GM12878 (cell line): ENCODE measurements at regions not wholly inside any gene's neighbourhood (a gene's known extent, or its start where the extent isn't known, plus 50 kb on each side); places are given as distances from the start of the nearest gene placed in this dataset.

Source experiments
- ATAC-seq: fragments of 200-7000 bp; cut with Tn5 transposase; 3 replicates; pipeline ENCODE4 v1.9.1; 2020; ENCODE audit warnings: mild to moderate bottlenecking, moderate library complexity
- BruUV-seq: library from RNA; stranded (reverse); fragments of 400-500 nt; replicated peaks from 2 replicates; lab custom pipeline; 2021; lab: Mats Ljungman, UMichigan
- CTCF ChIA-PET: fragments of 300-600 bp; sonication (Branson Sonifier 250); formaldehyde crosslinking; extraction: SDS; loops from one replicate; lab custom pipeline; 2021; ENCODE audit warnings: inconsistent platforms; lab: Yijun Ruan, JAX
- POLR2A ChIA-PET: fragments of 350-600 bp; formaldehyde crosslinking; extraction: SDS; loops from one replicate; lab custom pipeline; 2021; ENCODE audit warnings: inconsistent platforms; lab: Charles Lee
- RAD21 ChIA-PET: fragments of 300-600 bp; sonication (Branson Sonifier 250); formaldehyde crosslinking; loops from one replicate; lab custom pipeline; 2023; ENCODE audit warnings: antibody characterized with exemption; ENCODE audit not compliant: unreplicated experiment; lab: Charles Lee
- SMC1A ChIA-PET: fragments of 300-600 bp; sonication (Branson Sonifier 250); formaldehyde crosslinking; loops from one replicate; lab custom pipeline; 2023; ENCODE audit not compliant: unreplicated experiment, uncharacterized antibody; lab: Charles Lee
- DNase-seq: peaks from one replicate; pipeline ENCODE4 v3.0.0-alpha.2; 2011; ENCODE audit warnings: low read depth, low spot score
- FAIRE-seq: peaks from 3 replicates; lab custom pipeline; 2011; peaks lifted over from hg19 to GRCh38; lab: Jason Lieb, UNC
- H2AFZ ChIP-seq: 2 replicates; pipeline ENCODE4 v1.6.0; 2011; ENCODE audit warnings: low read depth, low read length, control low read depth; ENCODE audit not compliant: control insufficient read depth
- H3K27ac ChIP-seq: 2 replicates; pipeline ENCODE4 v1.5.1; 2011; ENCODE audit warnings: control low read depth; ENCODE audit not compliant: control insufficient read depth, insufficient read depth
- H3K27me3 ChIP-seq, 2 experiments: replicated peaks in 1 of 2; 2 replicates each; pipeline versions ENCODE4 v1.6.0 to v1.6.1; 2011; ENCODE audit warnings: low read length in 1 of 2; ENCODE audit not compliant: control insufficient read depth in 2 of 2, insufficient read depth in 2 of 2
- H3K36me3 ChIP-seq, 2 experiments: 2 replicates each; pipeline ENCODE4 v1.5.1; 2011; ENCODE audit warnings: low read length in 1 of 2; ENCODE audit not compliant: control insufficient read depth in 2 of 2, insufficient read depth in 2 of 2
- H3K4me1 ChIP-seq: 2 replicates; pipeline ENCODE4 v1.6.1; 2011; ENCODE audit warnings: mild to moderate bottlenecking, low read length, moderate library complexity, mixed read lengths; ENCODE audit not compliant: control insufficient read depth, insufficient read depth
- H3K4me2 ChIP-seq: 2 replicates; pipeline ENCODE4 v1.6.0; 2011; ENCODE audit warnings: control low read depth; ENCODE audit not compliant: control insufficient read depth, insufficient read depth
- H3K4me3 ChIP-seq: fragments of 200-600 bp; sonication (generic); 2 replicates; pipeline ENCODE4 v1.5.1; 2016
- H3K79me2 ChIP-seq: 2 replicates; pipeline ENCODE4 v1.6.0; 2011; ENCODE audit warnings: low read length; ENCODE audit not compliant: control insufficient read depth, insufficient read depth
- H3K9ac ChIP-seq: 2 replicates; pipeline ENCODE4 v1.8.0; 2011; ENCODE audit warnings: low read length, control low read depth, mixed read lengths; ENCODE audit not compliant: control insufficient read depth, insufficient read depth
- H3K9me3 ChIP-seq: replicated peaks from 3 replicates; pipeline ENCODE4 v1.5.1; 2011; ENCODE audit warnings: mild to moderate bottlenecking, low read length; ENCODE audit not compliant: control insufficient read depth, insufficient read depth
- H4K20me1 ChIP-seq: 2 replicates; pipeline ENCODE4 v1.6.0; 2011; ENCODE audit not compliant: control insufficient read depth, insufficient read depth
- GABPA ChIP-seq: IDR thresholded peaks from 2 replicates; pipeline ENCODE4 v1.6.1; 2014; ENCODE audit warnings: antibody characterized with exemption, low read depth, mild to moderate bottlenecking, inconsistent platforms
- HDGF ChIP-seq: fragments of 450-650 bp; IDR thresholded peaks from 2 replicates; pipeline ENCODE4 v1.6.1; 2016; ENCODE audit warnings: antibody characterized with exemption
- JUNB ChIP-seq: IDR thresholded peaks from 2 replicates; pipeline ENCODE4 v1.6.1; 2016; ENCODE audit warnings: antibody characterized with exemption, mild to moderate bottlenecking
- KDM1A ChIP-seq: fragments of 200-600 bp; sonication (generic); IDR thresholded peaks from 2 replicates; pipeline ENCODE4 v1.6.1; 2016; ENCODE audit warnings: borderline replicate concordance
- MEF2B ChIP-seq: fragments of 450-650 bp; IDR thresholded peaks from 2 replicates; pipeline ENCODE4 v1.6.1; 2018; ENCODE audit warnings: mild to moderate bottlenecking, moderate library complexity; ENCODE audit not compliant: partially characterized antibody, poor library complexity, severe bottlenecking
- MTA2 ChIP-seq: fragments of 450-650 bp; IDR thresholded peaks from 2 replicates; pipeline ENCODE4 v1.6.1; 2016; ENCODE audit warnings: low read depth, mild to moderate bottlenecking, moderate library complexity
- NR2F1 ChIP-seq: fragments of 450-650 bp; conservative IDR thresholded peaks from 2 replicates; pipeline ENCODE4 v1.6.1; 2017; ENCODE audit warnings: mild to moderate bottlenecking
- NRF1 ChIP-seq: conservative IDR thresholded peaks from 2 replicates; pipeline ENCODE4 v1.6.1; 2011; ENCODE audit warnings: mild to moderate bottlenecking, low read depth, low read length, improper control_type of control experiment
- POLR2AphosphoS2 ChIP-seq: IDR thresholded peaks from 2 replicates; pipeline ENCODE4 v1.6.1; 2011; ENCODE audit warnings: low read depth, mild to moderate bottlenecking, low read length, improper control_type of control experiment, moderate library complexity
- POLR2AphosphoS5 ChIP-seq: IDR thresholded peaks from 2 replicates; pipeline ENCODE4 v1.6.1; 2011; ENCODE audit warnings: mild to moderate bottlenecking, low read length, inconsistent platforms
- RAD51 ChIP-seq: fragments of 450-650 bp; IDR thresholded peaks from 2 replicates; pipeline ENCODE4 v1.6.1; 2016; ENCODE audit warnings: moderate library complexity, mild to moderate bottlenecking, inconsistent platforms
- RBBP5 ChIP-seq: fragments of 200-600 bp; sonication (generic); conservative IDR thresholded peaks from 2 replicates; pipeline ENCODE4 v1.6.1; 2016
- RELB ChIP-seq: fragments of 450-650 bp; IDR thresholded peaks from 2 replicates; pipeline ENCODE4 v1.6.1; 2017; ENCODE audit warnings: low read depth, mild to moderate bottlenecking, moderate library complexity
- SIX5 ChIP-seq: IDR thresholded peaks from 2 replicates; pipeline ENCODE4 v1.6.1; 2011; ENCODE audit warnings: mild to moderate bottlenecking, low read depth, low read length, moderate library complexity; ENCODE audit not compliant: severe bottlenecking
- STAT3 ChIP-seq: IDR thresholded peaks from 2 replicates; pipeline ENCODE4 v1.6.1; 2011; ENCODE audit warnings: low read depth, low read length, improper control_type of control experiment
- WRNIP1 ChIP-seq: IDR thresholded peaks from 2 replicates; pipeline ENCODE4 v1.6.1; 2011; ENCODE audit warnings: low read depth, low read length, improper control_type of control experiment, borderline replicate concordance
- ZNF217 ChIP-seq: fragments of 450-650 bp; IDR thresholded peaks from 2 replicates; pipeline ENCODE4 v1.6.1; 2017; ENCODE audit warnings: antibody characterized with exemption, mild to moderate bottlenecking
- WGBS: methylation state at CpG from one replicate; pipeline ENCODE4 v1.1.6; 2016; ENCODE audit warnings: low lambda C conversion rate; ENCODE audit not compliant: insufficient replicate concordance, insufficient coverage; ENCODE audit errors: missing lambda C conversion rate; 5-methylcytosine and 5-hydroxymethylcytosine counted together
- in situ Hi-C: fragments of 300-500 bp; cut with MboI; formaldehyde crosslinking; loops from 9 replicates; pipeline ENCODE4 v1.14.3; 2018; ENCODE audit warnings: mixed read lengths
- intact Hi-C: fragments of 100-400 bp; cut with micrococcal nuclease; formaldehyde crosslinking; loops from one replicate; pipeline ENCODE4 v1.14.2; 2022; ENCODE audit not compliant: unreplicated experiment
- TF ChIP-seq, protein P1 (sequence below): fragments of 450-650 bp; IDR thresholded peaks from 2 replicates; pipeline ENCODE4 v1.6.1; 2016; ENCODE audit warnings: mild to moderate bottlenecking
- TF ChIP-seq, protein P2 (sequence below): IDR thresholded peaks from 2 replicates; pipeline ENCODE4 v1.6.1; 2012; ENCODE audit warnings: improper control_type of control experiment, low read depth, low read length; ENCODE audit not compliant: insufficient replicate concordance

DNA sequence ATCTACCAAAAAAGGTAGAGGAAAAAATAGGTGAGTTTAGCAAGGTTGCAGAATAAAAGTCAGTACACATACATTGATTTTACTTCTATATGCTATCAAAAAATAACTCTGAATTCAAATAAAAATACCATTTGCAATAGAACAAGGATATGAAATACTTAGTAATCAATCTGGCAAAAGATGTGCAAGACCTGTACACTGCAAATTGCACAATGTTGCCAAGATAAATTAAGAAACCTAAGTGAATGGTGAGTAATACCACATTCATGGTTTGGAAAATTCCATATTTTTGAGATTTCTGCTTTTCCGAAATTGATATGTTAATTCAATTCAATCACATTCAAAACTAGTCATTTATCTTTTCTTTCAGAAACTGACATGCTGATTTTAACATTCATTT is 464.8 kb downstream of the EPHA3 start:
- Histone ChIP-seq H3K27ac (no peak overlapping the region), H2AFZ (no peak overlapping the region), H3K4me1 (no peaks in the 10 kb centered on the region), H3K79me2 (no peaks in the 10 kb centered on the region), H3K9me3 (no peaks in the 10 kb centered on the region), H4K20me1 (no peaks in the 10 kb centered on the region), H3K9ac (no peak overlapping the region), H3K4me2 (no peak overlapping the region), H3K36me3 (no peaks in the 10 kb centered on the region), H3K4me3 (no peak overlapping the region), H3K27me3 (no peaks in the 10 kb centered on the region)
- intact Hi-C loops (no loop called here), in situ Hi-C loops (no loop called here)
- BruUV-seq: no TSS peak
- 0% methylated on average over 1 of the region's 1 CpG for WGBS
- FAIRE-seq (no peak), DNase-seq (no peak), ATAC-seq (no peak)
- no peak for TF ChIP-seq NRF1
- TF ChIP-seq SIX5: no peak
- TF ChIP-seq ZNF217: no peak
- TF ChIP-seq, protein P1, sequence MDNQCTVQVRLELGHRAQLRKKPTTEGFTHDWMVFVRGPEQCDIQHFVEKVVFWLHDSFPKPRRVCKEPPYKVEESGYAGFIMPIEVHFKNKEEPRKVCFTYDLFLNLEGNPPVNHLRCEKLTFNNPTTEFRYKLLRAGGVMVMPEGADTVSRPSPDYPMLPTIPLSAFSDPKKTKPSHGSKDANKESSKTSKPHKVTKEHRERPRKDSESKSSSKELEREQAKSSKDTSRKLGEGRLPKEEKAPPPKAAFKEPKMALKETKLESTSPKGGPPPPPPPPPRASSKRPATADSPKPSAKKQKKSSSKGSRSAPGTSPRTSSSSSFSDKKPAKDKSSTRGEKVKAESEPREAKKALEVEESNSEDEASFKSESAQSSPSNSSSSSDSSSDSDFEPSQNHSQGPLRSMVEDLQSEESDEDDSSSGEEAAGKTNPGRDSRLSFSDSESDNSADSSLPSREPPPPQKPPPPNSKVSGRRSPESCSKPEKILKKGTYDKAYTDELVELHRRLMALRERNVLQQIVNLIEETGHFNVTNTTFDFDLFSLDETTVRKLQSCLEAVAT: no peak
- no peak for TF ChIP-seq POLR2AphosphoS5
- TF ChIP-seq WRNIP1: no peak
- no peak for TF ChIP-seq MEF2B
- TF ChIP-seq GABPA: no peak
- no peak for TF ChIP-seq JUNB
- TF ChIP-seq RAD51: no peak
- TF ChIP-seq STAT3: no peak
- TF ChIP-seq RBBP5: no peak
- TF ChIP-seq, protein P2, sequence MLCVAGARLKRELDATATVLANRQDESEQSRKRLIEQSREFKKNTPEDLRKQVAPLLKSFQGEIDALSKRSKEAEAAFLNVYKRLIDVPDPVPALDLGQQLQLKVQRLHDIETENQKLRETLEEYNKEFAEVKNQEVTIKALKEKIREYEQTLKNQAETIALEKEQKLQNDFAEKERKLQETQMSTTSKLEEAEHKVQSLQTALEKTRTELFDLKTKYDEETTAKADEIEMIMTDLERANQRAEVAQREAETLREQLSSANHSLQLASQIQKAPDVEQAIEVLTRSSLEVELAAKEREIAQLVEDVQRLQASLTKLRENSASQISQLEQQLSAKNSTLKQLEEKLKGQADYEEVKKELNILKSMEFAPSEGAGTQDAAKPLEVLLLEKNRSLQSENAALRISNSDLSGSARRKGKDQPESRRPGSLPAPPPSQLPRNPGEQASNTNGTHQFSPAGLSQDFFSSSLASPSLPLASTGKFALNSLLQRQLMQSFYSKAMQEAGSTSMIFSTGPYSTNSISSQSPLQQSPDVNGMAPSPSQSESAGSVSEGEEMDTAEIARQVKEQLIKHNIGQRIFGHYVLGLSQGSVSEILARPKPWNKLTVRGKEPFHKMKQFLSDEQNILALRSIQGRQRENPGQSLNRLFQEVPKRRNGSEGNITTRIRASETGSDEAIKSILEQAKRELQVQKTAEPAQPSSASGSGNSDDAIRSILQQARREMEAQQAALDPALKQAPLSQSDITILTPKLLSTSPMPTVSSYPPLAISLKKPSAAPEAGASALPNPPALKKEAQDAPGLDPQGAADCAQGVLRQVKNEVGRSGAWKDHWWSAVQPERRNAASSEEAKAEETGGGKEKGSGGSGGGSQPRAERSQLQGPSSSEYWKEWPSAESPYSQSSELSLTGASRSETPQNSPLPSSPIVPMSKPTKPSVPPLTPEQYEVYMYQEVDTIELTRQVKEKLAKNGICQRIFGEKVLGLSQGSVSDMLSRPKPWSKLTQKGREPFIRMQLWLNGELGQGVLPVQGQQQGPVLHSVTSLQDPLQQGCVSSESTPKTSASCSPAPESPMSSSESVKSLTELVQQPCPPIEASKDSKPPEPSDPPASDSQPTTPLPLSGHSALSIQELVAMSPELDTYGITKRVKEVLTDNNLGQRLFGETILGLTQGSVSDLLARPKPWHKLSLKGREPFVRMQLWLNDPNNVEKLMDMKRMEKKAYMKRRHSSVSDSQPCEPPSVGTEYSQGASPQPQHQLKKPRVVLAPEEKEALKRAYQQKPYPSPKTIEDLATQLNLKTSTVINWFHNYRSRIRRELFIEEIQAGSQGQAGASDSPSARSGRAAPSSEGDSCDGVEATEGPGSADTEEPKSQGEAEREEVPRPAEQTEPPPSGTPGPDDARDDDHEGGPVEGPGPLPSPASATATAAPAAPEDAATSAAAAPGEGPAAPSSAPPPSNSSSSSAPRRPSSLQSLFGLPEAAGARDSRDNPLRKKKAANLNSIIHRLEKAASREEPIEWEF: no peak
- no peak for TF ChIP-seq HDGF
- no peak for TF ChIP-seq KDM1A
- TF ChIP-seq POLR2AphosphoS2: no peak
- TF ChIP-seq RELB: no peak
- no peak for TF ChIP-seq NR2F1
- no peak for TF ChIP-seq MTA2
- ChIA-PET RAD21 (no interaction called here), SMC1A (interaction anchor here (1.3 kb wide), 1 partner anchor 19 kb away, joined by 3 read pairs; no protein-coding TSS in a partner anchor), POLR2A (no interaction called here), CTCF (no interaction called here)
